GM10248 (cell line): ENCODE measurements at regions not wholly inside any gene's neighbourhood (a gene's known extent, or its start where the extent isn't known, plus 50 kb on each side); places are given as distances from the start of the nearest gene placed in this dataset.

Experiments
- CTCF ChIA-PET: fragments of 300-600 bp; sonication (Branson Sonifier 250); formaldehyde crosslinking; extraction: SDS; loops from one replicate; lab custom pipeline; 2021; ENCODE audit warnings: antibody characterized with exemption; lab: Yijun Ruan, JAX
- POLR2A ChIA-PET: fragments of 350-650 bp; sonication (Branson Sonifier 250); formaldehyde crosslinking; extraction: SDS; loops from one replicate; lab custom pipeline; 2020; ENCODE audit warnings: antibody characterized with exemption; lab: Yijun Ruan, JAX
- DNase-seq: peaks from one replicate; pipeline ENCODE4 v3.0.0; 2012; ENCODE audit errors: extremely low spot score
- TF ChIP-seq, protein P1 (sequence below): IDR thresholded peaks from 2 replicates; pipeline ENCODE4 v1.5.1; 2012; ENCODE audit warnings: mild to moderate bottlenecking, low read depth; ENCODE audit errors: extremely low read depth, missing control alignments, control extremely low read depth

DNA sequence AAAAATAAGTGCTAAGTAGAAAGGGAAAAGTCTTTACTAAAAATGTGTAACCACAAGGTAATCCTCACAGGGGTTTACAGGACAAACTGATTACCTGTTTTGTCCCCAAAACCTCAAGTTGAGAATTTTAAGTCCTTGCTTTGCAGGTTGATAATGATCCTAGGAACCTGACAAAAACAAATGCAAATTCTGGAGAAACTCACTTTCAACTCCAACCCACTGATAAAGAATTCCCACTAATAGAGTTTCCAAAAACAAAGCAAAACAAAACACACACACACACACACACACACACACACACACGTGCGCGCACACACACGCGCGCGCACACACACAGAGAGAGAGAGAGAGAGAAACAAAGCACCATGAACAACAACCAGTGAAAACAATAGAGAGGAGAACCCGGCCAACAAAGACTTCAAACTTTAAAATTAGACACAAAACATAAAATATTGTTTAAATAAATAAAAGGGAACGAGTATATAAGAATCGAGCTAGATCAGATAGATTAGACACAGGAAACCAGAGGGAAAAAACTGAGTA lies 187.0 kb upstream of the FOXN3 start:
- ChIA-PET CTCF (interaction anchor here (1.1 kb wide), 1 partner anchor 47 kb away, joined by 3 read pairs; no protein-coding TSS in a partner anchor), POLR2A (no interaction called here)
- TF ChIP-seq, protein P1, sequence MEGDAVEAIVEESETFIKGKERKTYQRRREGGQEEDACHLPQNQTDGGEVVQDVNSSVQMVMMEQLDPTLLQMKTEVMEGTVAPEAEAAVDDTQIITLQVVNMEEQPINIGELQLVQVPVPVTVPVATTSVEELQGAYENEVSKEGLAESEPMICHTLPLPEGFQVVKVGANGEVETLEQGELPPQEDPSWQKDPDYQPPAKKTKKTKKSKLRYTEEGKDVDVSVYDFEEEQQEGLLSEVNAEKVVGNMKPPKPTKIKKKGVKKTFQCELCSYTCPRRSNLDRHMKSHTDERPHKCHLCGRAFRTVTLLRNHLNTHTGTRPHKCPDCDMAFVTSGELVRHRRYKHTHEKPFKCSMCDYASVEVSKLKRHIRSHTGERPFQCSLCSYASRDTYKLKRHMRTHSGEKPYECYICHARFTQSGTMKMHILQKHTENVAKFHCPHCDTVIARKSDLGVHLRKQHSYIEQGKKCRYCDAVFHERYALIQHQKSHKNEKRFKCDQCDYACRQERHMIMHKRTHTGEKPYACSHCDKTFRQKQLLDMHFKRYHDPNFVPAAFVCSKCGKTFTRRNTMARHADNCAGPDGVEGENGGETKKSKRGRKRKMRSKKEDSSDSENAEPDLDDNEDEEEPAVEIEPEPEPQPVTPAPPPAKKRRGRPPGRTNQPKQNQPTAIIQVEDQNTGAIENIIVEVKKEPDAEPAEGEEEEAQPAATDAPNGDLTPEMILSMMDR, result no peak
- no peak for DNase-seq

DNA sequence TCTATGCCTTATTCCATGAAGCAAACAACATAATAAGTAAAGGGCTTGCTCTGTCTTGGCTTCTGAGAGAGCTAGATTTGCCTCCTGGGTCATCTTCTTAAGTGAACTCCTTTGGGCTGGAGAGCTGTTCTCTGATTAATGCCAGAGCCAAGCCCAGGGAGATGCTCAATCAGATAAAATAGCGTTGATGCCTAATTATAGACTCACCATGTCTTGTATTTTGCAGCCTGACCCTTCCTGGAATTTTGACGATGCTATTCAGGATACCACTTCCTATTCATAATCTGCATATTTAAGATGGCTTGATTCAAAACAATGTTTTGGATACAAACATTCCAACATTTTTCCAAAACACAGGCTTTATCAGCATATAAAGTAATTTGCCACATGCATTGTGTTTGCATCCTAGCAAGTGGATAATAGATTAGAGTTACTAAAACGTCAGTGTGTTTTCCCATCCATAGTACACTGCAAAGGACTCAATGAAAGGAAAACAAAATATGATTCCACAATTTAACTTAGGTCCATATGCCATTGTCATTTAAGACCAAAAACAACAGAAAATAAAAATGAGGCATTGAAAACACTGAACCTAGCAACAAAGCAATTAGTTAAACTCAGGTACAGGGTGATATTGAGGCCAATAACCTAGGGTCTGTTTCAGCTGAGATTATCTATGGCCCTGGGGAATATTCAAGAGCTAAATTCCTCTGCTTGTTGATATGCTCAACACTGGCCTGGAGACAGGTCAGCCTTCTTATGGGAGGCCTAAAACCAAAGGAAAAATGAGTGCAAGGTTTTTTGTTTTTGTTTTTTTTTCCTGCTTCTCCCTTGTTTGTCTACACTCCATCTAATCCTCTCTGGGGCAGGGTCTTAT lies 184.2 kb upstream of the FOXN3 start:
- TF ChIP-seq, protein P1, result no peak

DNA sequence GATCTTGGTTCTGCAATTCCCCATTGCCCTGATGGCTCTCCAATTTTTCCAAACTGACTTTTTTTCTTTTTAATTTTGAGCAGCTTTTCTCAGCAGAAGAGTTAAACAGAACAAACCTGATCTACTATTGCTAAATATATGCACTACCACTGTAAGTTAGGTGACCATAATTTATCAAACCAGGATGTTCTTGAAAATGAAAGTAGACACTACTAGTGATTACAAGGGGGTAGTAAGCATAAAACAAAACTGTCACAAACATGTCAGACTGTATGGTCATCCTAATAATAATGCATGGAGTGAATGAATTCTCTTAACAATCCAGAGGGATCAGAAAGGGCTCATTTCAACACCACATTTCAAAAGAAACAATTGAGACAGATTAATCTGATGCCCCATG lies 183.0 kb upstream of the FOXN3 start:
- ChIA-PET POLR2A (no interaction called here), CTCF (no interaction called here)
- DNase-seq, result no peak
- TF ChIP-seq, protein P1, result no peak

More for the DNA sequence above, 184.2 kb upstream of the FOXN3 start:
- POLR2A ChIA-PET, result no interaction called here
- CTCF ChIA-PET, result no interaction called here
- no peak for DNase-seq

DNA sequence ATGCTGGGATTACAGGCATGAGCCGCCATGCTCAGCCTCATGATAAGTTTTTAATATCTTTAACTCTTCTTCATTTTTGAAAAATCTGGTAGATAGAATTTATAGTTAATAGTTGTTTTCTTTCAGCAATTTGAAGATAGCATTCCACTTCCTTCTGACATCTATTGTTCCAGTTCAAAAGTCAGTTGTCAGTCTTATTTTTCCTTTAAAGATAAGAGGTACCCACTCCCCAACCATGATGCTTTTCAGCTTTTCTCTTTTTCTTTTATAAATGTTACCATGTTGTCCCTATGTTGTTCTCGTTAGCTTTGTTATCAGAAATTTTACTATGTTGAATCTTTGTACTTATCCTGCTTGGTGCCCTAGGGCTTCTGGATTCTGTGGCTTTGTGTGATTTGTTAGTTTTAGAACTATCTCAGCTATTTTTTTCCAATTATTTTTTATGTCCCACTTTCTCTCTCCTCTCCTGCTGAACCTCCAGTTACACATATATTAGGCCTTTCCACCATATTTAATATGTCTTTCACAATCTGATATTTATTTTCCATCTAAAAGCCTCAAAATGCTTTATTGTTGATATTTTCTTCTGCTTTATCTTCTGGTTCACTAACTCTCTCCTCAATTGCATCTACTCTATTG lies 181.6 kb upstream of the FOXN3 start:
- no peak for DNase-seq
- ChIA-PET CTCF (interaction anchor here (1.0 kb wide), 1 partner anchor 10 kb away, joined by 4 read pairs; no protein-coding TSS in a partner anchor), POLR2A (no interaction called here)
- TF ChIP-seq, protein P1, result no peak

DNA sequence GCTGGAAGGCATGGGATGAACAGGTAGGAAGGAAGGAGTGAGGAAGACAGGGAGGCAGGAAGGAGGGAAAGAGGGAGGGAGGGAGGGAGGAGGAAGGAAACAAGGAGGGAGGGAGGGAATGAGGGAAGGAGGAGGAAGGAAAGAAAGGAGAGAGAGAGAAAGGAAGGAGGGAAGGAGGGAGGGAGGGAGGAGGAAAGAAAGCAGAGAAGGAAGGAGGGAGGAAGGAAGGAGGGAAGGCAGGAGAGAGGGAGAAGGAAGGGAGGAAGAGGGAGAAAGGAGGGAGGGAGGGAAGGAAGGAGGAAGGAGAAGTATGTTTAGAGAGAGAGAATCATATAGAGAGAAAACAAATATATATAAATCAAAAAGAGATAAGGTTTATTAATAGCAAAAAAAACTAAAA lies 175.9 kb upstream of the FOXN3 start:
- no peak for DNase-seq
- TF ChIP-seq, protein P1, result no peak
- ChIA-PET CTCF (interaction anchor here (1.9 kb wide), 1 partner anchor 13 kb away, joined by 4 read pairs; no protein-coding TSS in a partner anchor), POLR2A (no interaction called here)

DNA sequence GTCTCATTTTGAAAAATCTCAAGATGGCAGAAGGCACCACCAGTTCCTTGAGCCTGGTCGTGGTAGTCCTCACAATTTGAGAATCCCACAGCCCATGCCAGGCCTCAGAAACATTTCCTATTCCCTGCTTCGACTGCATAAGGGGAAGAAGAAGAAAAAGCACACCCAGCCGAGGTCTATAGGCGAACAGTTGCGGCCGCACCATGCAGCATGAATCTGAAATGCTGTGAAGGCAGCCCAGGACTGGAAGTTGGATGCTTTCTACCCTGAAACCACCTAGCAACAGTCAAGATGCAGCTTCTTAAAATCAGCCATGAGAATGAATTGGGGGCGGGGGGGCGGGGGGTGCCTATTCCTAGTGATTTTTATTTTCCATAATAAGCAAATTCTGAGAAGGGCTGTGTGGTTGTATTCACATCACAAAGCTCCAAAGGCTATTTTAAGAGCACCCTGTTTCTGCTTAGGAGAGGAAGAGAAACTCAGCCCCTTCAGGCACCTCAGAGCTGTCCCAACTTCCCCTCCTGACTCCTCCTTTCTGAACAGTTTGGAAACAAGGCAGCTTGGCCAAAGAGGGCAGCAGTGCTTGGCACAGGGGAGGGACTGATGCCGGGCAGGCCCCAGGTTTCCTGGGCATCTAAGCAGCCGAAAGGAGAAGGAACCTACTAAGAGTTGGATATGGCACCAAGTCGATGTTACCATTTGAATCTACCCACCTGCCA lies 172.5 kb upstream of the FOXN3 start:
- DNase-seq, result peak; percentile 49
- ChIA-PET CTCF (no interaction called here), POLR2A (no interaction called here)
- TF ChIP-seq, protein P1, result no peak
